Body of pancreas (tissue), 4 donors: ENCODE measurements at regions not wholly inside any gene's neighbourhood (a gene's known extent, or its start where the extent isn't known, plus 50 kb on each side); places are given as distances from the start of the nearest gene placed in this dataset.

Source experiments
- ATAC-seq: fragments of 150-250 bp; one replicate; pipeline ENCODE4 v1.9.1; 2016
- DNase-seq, 4 donors: peaks; one replicate each; pipeline ENCODE4 v3.0.0-alpha.2; 2019
- H3K27ac ChIP-seq, 4 donors: fragments of 200-600 bp; sonication (generic); 1 replicate in 3 of 4; 2 replicates in 1 of 4; pipeline versions ENCODE4 v1.5.1 to v1.6.1; 2016 to 2019; ENCODE audit warnings: mild to moderate bottlenecking in 1 of 4, mixed read lengths in 1 of 4, moderate library complexity in 1 of 4
- H3K27me3 ChIP-seq, 2 donors: fragments of 200-600 bp; sonication (generic); one replicate each; pipeline ENCODE4 v1.6.0; 2016; ENCODE audit warnings: mild to moderate bottlenecking in 1 of 2
- H3K36me3 ChIP-seq, 2 donors: fragments of 200-600 bp; sonication (generic); replicated peaks in 1 of 2; 2 replicates each; pipeline ENCODE4 v1.5.1; 2016; ENCODE audit warnings: low read depth in 2 of 2; ENCODE audit not compliant: insufficient read depth in 1 of 2
- H3K4me1 ChIP-seq: fragments of 200-600 bp; sonication (generic); one replicate; pipeline ENCODE4 v1.6.0; 2016
- H3K4me3 ChIP-seq, 2 donors: fragments of 200-600 bp; sonication (generic); 1 replicate in 1 of 2; 2 replicates in 1 of 2; pipeline ENCODE4 v1.5.1; 2016 to 2019
- H3K9me3 ChIP-seq, 3 donors: fragments of 200-600 bp; sonication (generic); 1 replicate in 2 of 3; 2 replicates in 1 of 3; pipeline ENCODE4 v1.5.1; 2016
- POLR2A ChIP-seq, 3 donors: fragments of 450-650 bp; IDR thresholded peaks; one replicate each; pipeline ENCODE4 v1.6.1; 2016; ENCODE audit warnings: antibody characterized with exemption in 3 of 3, mild to moderate bottlenecking in 2 of 3
- WGBS, 2 donors: methylation state at CpG; one replicate each; pipeline ENCODE4 v1.1.5; 2017; 5-methylcytosine and 5-hydroxymethylcytosine counted together
- intact Hi-C: fragments of 100-400 bp; cut with DNase I; formaldehyde crosslinking; loops from one replicate; pipeline ENCODE4 v1.15.1; 2023
- TF ChIP-seq, protein P1 (sequence below), 7 experiments: fragments of 450-650 bp in 4 of 7; fragments of 200-600 bp in 3 of 7; sonication (generic) in 3 of 7; IDR thresholded peaks; one replicate each; pipeline ENCODE4 v1.5.1; 2016 to 2019; ENCODE audit warnings: antibody characterized with exemption in 7 of 7

GRCh38 chr5:142222225-142222865 lies 102.5 kb downstream of the SPRY4 start:
- Histone ChIP-seq H3K9me3 (no peaks in the 10 kb centered on the region), H3K36me3 (no peaks in the 10 kb centered on the region), H3K4me3 (no peak overlapping the region), H3K4me1 (peaks cover 8% of the 10 kb centered on the region), H3K27me3 (no peaks in the 10 kb centered on the region), H3K27ac (no peak overlapping the region)
- intact Hi-C loops = no loop called here
- DNase-seq (no peak), ATAC-seq (no peak)
- no peak for TF ChIP-seq POLR2A (IDR thresholded peaks at IDR 0.05)
- TF ChIP-seq, protein P1, sequence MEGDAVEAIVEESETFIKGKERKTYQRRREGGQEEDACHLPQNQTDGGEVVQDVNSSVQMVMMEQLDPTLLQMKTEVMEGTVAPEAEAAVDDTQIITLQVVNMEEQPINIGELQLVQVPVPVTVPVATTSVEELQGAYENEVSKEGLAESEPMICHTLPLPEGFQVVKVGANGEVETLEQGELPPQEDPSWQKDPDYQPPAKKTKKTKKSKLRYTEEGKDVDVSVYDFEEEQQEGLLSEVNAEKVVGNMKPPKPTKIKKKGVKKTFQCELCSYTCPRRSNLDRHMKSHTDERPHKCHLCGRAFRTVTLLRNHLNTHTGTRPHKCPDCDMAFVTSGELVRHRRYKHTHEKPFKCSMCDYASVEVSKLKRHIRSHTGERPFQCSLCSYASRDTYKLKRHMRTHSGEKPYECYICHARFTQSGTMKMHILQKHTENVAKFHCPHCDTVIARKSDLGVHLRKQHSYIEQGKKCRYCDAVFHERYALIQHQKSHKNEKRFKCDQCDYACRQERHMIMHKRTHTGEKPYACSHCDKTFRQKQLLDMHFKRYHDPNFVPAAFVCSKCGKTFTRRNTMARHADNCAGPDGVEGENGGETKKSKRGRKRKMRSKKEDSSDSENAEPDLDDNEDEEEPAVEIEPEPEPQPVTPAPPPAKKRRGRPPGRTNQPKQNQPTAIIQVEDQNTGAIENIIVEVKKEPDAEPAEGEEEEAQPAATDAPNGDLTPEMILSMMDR (IDR thresholded peaks at IDR 0.05) = no peak
- WGBS, 2 donors = 64 to 71% methylated on average over 13 to 14 of the region's 14 CpGs

DNA sequence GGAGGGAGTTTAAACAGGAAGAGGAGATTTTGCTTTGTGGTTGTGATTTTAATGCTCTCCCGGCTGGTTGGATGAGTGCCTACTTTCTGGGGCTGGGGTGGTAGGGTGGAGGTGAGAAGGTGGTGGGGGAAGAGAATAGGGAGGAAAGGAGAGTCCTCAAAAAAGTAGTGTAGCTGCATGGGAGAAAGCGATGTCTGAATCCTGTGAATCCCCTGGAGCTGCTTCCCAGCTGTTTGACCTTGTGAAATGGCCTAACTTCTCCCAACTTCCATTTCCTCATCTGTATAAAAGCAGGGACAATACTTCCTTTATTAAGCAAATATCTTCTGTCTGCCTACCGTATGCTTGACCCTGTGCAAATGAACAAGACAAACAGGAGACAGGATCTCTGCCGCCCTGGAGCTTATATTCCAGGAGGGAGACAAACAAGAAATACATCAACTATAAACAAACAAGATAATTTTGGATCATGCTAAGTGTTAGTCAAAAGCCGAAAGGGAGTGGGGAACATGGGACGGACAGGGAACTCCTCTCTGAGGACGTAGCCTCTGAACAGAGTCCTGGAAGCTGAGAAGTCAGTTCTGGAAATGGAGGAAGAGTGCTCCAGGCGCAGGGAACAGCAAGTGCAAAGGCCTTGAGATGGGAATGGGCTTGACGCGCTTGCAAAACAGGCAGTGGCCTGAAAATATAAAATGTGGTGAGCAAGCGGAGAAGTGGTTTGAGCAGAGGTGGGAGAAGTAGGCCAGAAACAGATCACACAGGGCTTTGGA lies 103.5 kb downstream of the SPRY4 start:
- DNase-seq (no peak), ATAC-seq (no peak)
- no peak overlapping the region for H3K4me3 ChIP-seq
- intact Hi-C loops = no loop called here
- peak overlapping the region in 2 of 4 donors; percentile 8 to 14 for H3K27ac ChIP-seq
- no peak for TF ChIP-seq POLR2A (IDR thresholded peaks at IDR 0.05)
- TF ChIP-seq, protein P1 (IDR thresholded peaks at IDR 0.05) = no peak
- WGBS, 2 donors = 61 to 69% methylated on average over 11 of the region's 11 CpGs
- no peaks in the 10 kb centered on the region for H3K36me3 ChIP-seq
- H3K27me3 ChIP-seq = no peaks in the 10 kb centered on the region
- H3K9me3 ChIP-seq = no peaks in the 10 kb centered on the region
- H3K4me1 ChIP-seq = peaks cover 8% of the 10 kb centered on the region

GRCh38 chr5:142219146-142219545 lies 105.7 kb downstream of the SPRY4 start:
- no peak overlapping the region for H3K27ac ChIP-seq
- TF ChIP-seq, protein P1 (IDR thresholded peaks at IDR 0.05) = no peak
- TF ChIP-seq POLR2A (IDR thresholded peaks at IDR 0.05) = no peak

DNA sequence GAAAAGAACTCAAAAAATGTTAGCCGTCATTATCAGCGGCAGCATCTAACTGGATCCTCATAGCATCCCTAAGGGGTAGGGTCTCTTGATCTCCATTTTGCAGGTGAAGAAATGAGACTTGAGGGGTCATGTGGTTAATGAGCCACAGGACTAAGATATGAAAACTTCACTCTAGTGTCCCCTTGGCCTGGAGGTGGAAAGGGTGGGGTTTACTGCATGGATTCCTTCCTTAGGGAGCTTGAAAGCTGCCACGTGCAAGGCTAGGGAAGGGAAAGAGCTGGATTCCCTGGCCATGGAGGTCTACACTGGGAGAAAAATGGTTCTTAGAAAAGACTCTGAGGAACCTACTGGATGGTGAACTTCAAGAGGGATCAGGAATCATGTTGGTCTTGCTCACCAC lies 107.9 kb downstream of the SPRY4 start:
- no peaks in the 10 kb centered on the region for H3K4me1 ChIP-seq
- ATAC-seq (no peak), DNase-seq (no peak)
- intact Hi-C loops = no loop called here
- H3K36me3 ChIP-seq = no peaks in the 10 kb centered on the region
- H3K9me3 ChIP-seq = no peaks in the 10 kb centered on the region
- H3K4me3 ChIP-seq = no peak overlapping the region
- no peaks in the 10 kb centered on the region for H3K27me3 ChIP-seq
- no peak overlapping the region for H3K27ac ChIP-seq
- 95 to 98% methylated on average over 3 of the region's 3 CpGs for WGBS, 2 donors
- TF ChIP-seq POLR2A (IDR thresholded peaks at IDR 0.05) = no peak

More at GRCh38 chr5:142219146-142219545, 105.7 kb downstream of the SPRY4 start:
- intact Hi-C loops = no loop called here
- no peak for ATAC-seq
- no peak for DNase-seq
- Histone ChIP-seq H3K9me3 (no peaks in the 10 kb centered on the region), H3K4me1 (peaks cover 8% of the 10 kb centered on the region), H3K4me3 (no peak overlapping the region), H3K36me3 (no peaks in the 10 kb centered on the region), H3K27me3 (no peaks in the 10 kb centered on the region)
- 86 to 88% methylated on average over 7 of the region's 7 CpGs for WGBS, 2 donors

GRCh38 chr5:142215915-142216681 lies 107.5 kb downstream of the NDFIP1 start:
- WGBS, 2 donors = 61 to 64% methylated on average over 12 to 14 of the region's 14 CpGs
- no peaks in the 10 kb centered on the region for H3K36me3 ChIP-seq
- H3K4me1 ChIP-seq = no peaks in the 10 kb centered on the region
- no peak for TF ChIP-seq POLR2A (IDR thresholded peaks at IDR 0.05)
- TF ChIP-seq, protein P1 (IDR thresholded peaks at IDR 0.05) = no peak
- no peaks in the 10 kb centered on the region for H3K27me3 ChIP-seq
- DNase-seq (peak; percentile 16 to 55 (median 30)), ATAC-seq (peak; percentile 79)
- no peaks in the 10 kb centered on the region for H3K9me3 ChIP-seq
- intact Hi-C loops = no loop called here
- H3K4me3 ChIP-seq = no peak overlapping the region
- no peak overlapping the region for H3K27ac ChIP-seq
